B cell (primary cell): ENCODE measurements at regions not wholly inside any gene's neighbourhood (a gene's known extent, or its start where the extent isn't known, plus 50 kb on each side); places are given as distances from the start of the nearest gene placed in this dataset.

Source experiments
- ATAC-seq: fragments of 200-7000 bp; cut with Tn5 transposase; one replicate; pipeline ENCODE4 v1.10.0; 2021; ENCODE audit warnings: low read depth, mild to moderate bottlenecking, moderate number of reproducible peaks, moderate library complexity
- CTCF ChIA-PET: fragments of 350-600 bp; sonication (Branson Sonifier 250); formaldehyde crosslinking; loops from one replicate; lab custom pipeline; 2021; ENCODE audit warnings: antibody characterized with exemption, inconsistent platforms; lab: Charles Lee
- POLR2A ChIA-PET: fragments of 350-600 bp; sonication (Branson Sonifier 250); formaldehyde crosslinking; loops from one replicate; lab custom pipeline; 2021; ENCODE audit warnings: antibody characterized with exemption; lab: Charles Lee
- DNase-seq: peaks from one replicate; pipeline ENCODE4 v3.0.0; 2013
- H2AFZ ChIP-seq: 2 replicates; pipeline ENCODE4 v1.6.1; 2012; ENCODE audit warnings: mild to moderate bottlenecking, low read depth, low read length; ENCODE audit not compliant: insufficient read depth, poor library complexity, severe bottlenecking
- H3K27ac ChIP-seq, 2 donors: 1 replicate in 1 of 2; 2 replicates in 1 of 2; pipeline ENCODE4 v1.5.1; 2012 to 2013; ENCODE audit warnings: low read length in 2 of 2, mild to moderate bottlenecking in 2 of 2, moderate library complexity in 1 of 2
- H3K27me3 ChIP-seq, 4 experiments: fragments of 200-600 bp in 1 of 4; sonication (generic) in 1 of 4; replicated peaks in 1 of 4; 1 replicate in 2 of 4; 2 replicates in 2 of 4; pipeline versions ENCODE4 v1.6.1 to v1.7.0; 2013 to 2016; ENCODE audit warnings: low read length in 3 of 4, mild to moderate bottlenecking in 2 of 4, mixed read lengths in 1 of 4, moderate library complexity in 1 of 4; ENCODE audit not compliant: insufficient read depth in 4 of 4, control insufficient read depth in 3 of 4; ENCODE audit errors: control extremely low read depth in 1 of 4
- H3K36me3 ChIP-seq, 2 experiments: replicated peaks in 1 of 2; 1 replicate in 1 of 2; 2 replicates in 1 of 2; pipeline versions ENCODE4 v1.6.1 to v1.7.1; 2013; ENCODE audit warnings: low read length in 1 of 2; ENCODE audit not compliant: insufficient read depth in 2 of 2, control insufficient read depth in 1 of 2; ENCODE audit errors: control extremely low read depth in 1 of 2, extremely low read depth in 1 of 2
- H3K4me1 ChIP-seq, 2 donors: fragments of 200-600 bp in 1 of 2; sonication (generic) in 1 of 2; 1 replicate in 1 of 2; 2 replicates in 1 of 2; pipeline versions ENCODE4 v1.5.1 to v1.6.1; 2013 to 2017; ENCODE audit warnings: low read length in 2 of 2; ENCODE audit not compliant: control insufficient read depth in 2 of 2, insufficient read depth in 2 of 2
- H3K4me2 ChIP-seq: replicated peaks from 2 replicates; pipeline ENCODE3; 2012; ENCODE audit warnings: mild to moderate bottlenecking, low read depth, low read length; ENCODE audit not compliant: poor library complexity, severe bottlenecking
- H3K4me3 ChIP-seq, 5 experiments: fragments of 200-600 bp in 1 of 5; sonication (generic) in 1 of 5; 1 replicate in 3 of 5; 2 replicates in 2 of 5; pipeline versions ENCODE4 v1.5.1 to v1.7.0; 2011 to 2016; ENCODE audit warnings: low read length in 4 of 5, mild to moderate bottlenecking in 4 of 5, low read depth in 2 of 5, control low read depth in 1 of 5, moderate library complexity in 1 of 5; ENCODE audit not compliant: insufficient read depth in 1 of 5; ENCODE audit errors: control extremely low read depth in 1 of 5, extremely low read depth in 1 of 5
- H3K79me2 ChIP-seq: fragments of 200-600 bp; sonication (generic); one replicate; pipeline ENCODE4 v1.6.0; 2016; ENCODE audit warnings: low read length; ENCODE audit not compliant: control insufficient read depth, insufficient read depth
- H3K9ac ChIP-seq: fragments of 200-600 bp; sonication (generic); 2 replicates; pipeline ENCODE4 v1.6.1; 2017; ENCODE audit warnings: mild to moderate bottlenecking, low read length, moderate library complexity
- H3K9me3 ChIP-seq, 3 donors: one replicate each; pipeline versions ENCODE4 v1.6.1 to v1.7.1; 2013; ENCODE audit warnings: low read length in 2 of 3; ENCODE audit not compliant: control insufficient read depth in 2 of 3, insufficient read depth in 1 of 3; ENCODE audit errors: control extremely low read depth in 1 of 3
- H4K20me1 ChIP-seq: 2 replicates; pipeline ENCODE4 v1.6.0; 2012; ENCODE audit warnings: mild to moderate bottlenecking, low read length; ENCODE audit not compliant: insufficient read depth, control insufficient read depth, poor library complexity, severe bottlenecking
- H3K27ac Mint-ChIP-seq: one replicate; pipeline ENCODE4 v1.8.0; 2021; ENCODE audit warnings: mixed read lengths
- H3K27me3 Mint-ChIP-seq: one replicate; pipeline ENCODE4 v1.8.0; 2021; ENCODE audit warnings: mixed read lengths
- H3K4me1 Mint-ChIP-seq: one replicate; pipeline ENCODE4 v1.8.0; 2021; ENCODE audit warnings: mixed read lengths
- H3K4me3 Mint-ChIP-seq: one replicate; pipeline ENCODE4 v1.8.0; 2021; ENCODE audit warnings: mixed read lengths
- H3K9me3 Mint-ChIP-seq: one replicate; pipeline ENCODE4 v1.8.0; 2022; ENCODE audit warnings: mixed read lengths; ENCODE audit not compliant: insufficient read depth
- EZH2 ChIP-seq: IDR thresholded peaks from 2 replicates; pipeline ENCODE4 v1.6.1; 2012; ENCODE audit warnings: borderline replicate concordance, low read depth, mild to moderate bottlenecking, moderate library complexity, low read length; ENCODE audit not compliant: insufficient read depth, poor library complexity, severe bottlenecking
- WGBS: methylation state at CpG from one replicate; pipeline ENCODE4 v1.1.5; 2013; ENCODE audit warnings: missing lambda C conversion rate; ENCODE audit not compliant: insufficient coverage; 5-methylcytosine and 5-hydroxymethylcytosine counted together
- intact Hi-C: fragments of 100-400 bp; cut with micrococcal nuclease; formaldehyde crosslinking; loops from one replicate; pipeline ENCODE4 v1.10.0; 2022
- TF ChIP-seq, protein P1 (sequence below): fragments of 200-600 bp; IDR thresholded peaks from one replicate; pipeline ENCODE4 v1.8.0; 2022; ENCODE audit warnings: antibody characterized with exemption, mild to moderate bottlenecking

DNA sequence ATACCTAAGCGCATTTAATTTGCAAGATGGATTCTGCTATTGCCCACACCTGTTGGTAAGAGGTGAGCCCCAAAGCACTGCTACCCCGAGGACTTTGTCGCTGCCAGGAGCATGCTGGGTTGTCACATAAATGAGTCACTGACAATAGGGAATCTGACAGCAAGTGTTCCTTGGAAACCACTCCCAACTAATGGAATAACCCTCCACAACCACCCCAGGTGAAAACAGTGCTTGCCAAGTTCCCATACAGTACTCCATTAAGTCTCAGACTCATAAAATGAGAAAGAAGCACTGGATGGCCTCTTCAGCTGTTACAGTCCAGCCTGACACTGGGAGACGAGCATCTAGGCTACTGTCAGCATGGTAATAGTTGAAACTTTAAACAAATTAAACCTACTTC lies 108.6 kb downstream of the EFNB2 start:
- CTCF ChIA-PET, result no interaction called here
- H3K9me3 Mint-ChIP-seq, result no peaks in the 10 kb centered on the region
- Histone ChIP-seq H3K4me3 (no peak overlapping the region), H3K9me3 (peaks cover 0 to 6% (median 0%) of the 10 kb centered on the region in 3 donors), H3K4me1 (no peaks in the 10 kb centered on the region), H3K9ac (no peak overlapping the region), H3K79me2 (no peaks in the 10 kb centered on the region), H3K4me2 (no peak overlapping the region), H2AFZ (no peak overlapping the region), H3K27me3 (no peaks in the 10 kb centered on the region), H3K27ac (no peak overlapping the region), H4K20me1 (no peaks in the 10 kb centered on the region), H3K36me3 (no peaks in the 10 kb centered on the region)
- POLR2A ChIA-PET, result no interaction called here
- intact Hi-C loops, result no loop called here
- H3K27ac Mint-ChIP-seq, result no peak overlapping the region
- ATAC-seq (no peak), DNase-seq (no peak)
- H3K4me3 Mint-ChIP-seq, result no peak overlapping the region
- H3K27me3 Mint-ChIP-seq, result peaks cover 4% of the 10 kb centered on the region
- H3K4me1 Mint-ChIP-seq, result no peaks in the 10 kb centered on the region
- TF ChIP-seq, protein P1, sequence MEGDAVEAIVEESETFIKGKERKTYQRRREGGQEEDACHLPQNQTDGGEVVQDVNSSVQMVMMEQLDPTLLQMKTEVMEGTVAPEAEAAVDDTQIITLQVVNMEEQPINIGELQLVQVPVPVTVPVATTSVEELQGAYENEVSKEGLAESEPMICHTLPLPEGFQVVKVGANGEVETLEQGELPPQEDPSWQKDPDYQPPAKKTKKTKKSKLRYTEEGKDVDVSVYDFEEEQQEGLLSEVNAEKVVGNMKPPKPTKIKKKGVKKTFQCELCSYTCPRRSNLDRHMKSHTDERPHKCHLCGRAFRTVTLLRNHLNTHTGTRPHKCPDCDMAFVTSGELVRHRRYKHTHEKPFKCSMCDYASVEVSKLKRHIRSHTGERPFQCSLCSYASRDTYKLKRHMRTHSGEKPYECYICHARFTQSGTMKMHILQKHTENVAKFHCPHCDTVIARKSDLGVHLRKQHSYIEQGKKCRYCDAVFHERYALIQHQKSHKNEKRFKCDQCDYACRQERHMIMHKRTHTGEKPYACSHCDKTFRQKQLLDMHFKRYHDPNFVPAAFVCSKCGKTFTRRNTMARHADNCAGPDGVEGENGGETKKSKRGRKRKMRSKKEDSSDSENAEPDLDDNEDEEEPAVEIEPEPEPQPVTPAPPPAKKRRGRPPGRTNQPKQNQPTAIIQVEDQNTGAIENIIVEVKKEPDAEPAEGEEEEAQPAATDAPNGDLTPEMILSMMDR, result no peak
- no peak for TF ChIP-seq EZH2
- 92% methylated on average over 4 of the region's 4 CpGs for WGBS

DNA sequence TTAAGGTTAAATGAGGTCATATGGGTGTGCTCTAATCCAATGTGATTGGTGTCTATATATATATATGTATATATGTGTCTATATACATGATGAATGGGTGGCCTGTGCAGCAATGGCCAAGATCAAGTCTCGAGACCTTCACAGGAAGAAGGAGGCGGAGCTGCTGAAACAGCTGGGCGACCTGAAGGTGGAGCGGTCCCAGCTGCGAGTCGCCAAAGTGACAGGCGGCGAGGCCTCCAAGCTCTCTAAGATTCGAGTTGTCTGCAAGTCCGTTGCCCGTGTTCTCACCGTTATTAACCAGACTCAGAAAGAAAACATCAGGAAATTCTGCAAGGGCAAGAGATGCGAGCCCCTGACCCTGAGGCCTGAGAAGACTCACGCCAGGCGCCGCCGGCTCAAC lies 109.8 kb downstream of the EFNB2 start:
- ChIA-PET CTCF (no interaction called here), POLR2A (no interaction called here)
- H3K27me3 ChIP-seq, result no peaks in the 10 kb centered on the region

More for the DNA sequence above, 109.8 kb downstream of the EFNB2 start:
- H3K9me3 Mint-ChIP-seq, result no peaks in the 10 kb centered on the region
- H3K4me1 Mint-ChIP-seq, result no peaks in the 10 kb centered on the region
- 94% methylated on average over 17 of the region's 17 CpGs for WGBS
- no peak for TF ChIP-seq EZH2
- TF ChIP-seq, protein P1, result no peak
- no peak for DNase-seq
- intact Hi-C loops, result no loop called here
- no peak overlapping the region for H3K27ac Mint-ChIP-seq
- no peak overlapping the region for H3K4me3 ChIP-seq
- H4K20me1 ChIP-seq, result no peaks in the 10 kb centered on the region
- H3K36me3 ChIP-seq, result no peaks in the 10 kb centered on the region
- no peak overlapping the region for H3K4me3 Mint-ChIP-seq
- no peak overlapping the region for H2AFZ ChIP-seq
- no peak overlapping the region for H3K27ac ChIP-seq
- no peaks in the 10 kb centered on the region for H3K79me2 ChIP-seq
- no peaks in the 10 kb centered on the region for H3K4me1 ChIP-seq
- H3K4me2 ChIP-seq, result no peak overlapping the region
- no peak overlapping the region for H3K9ac ChIP-seq
- H3K9me3 ChIP-seq, result peaks cover 0 to 6% (median 0%) of the 10 kb centered on the region in 3 donors
- no peak for ATAC-seq
- H3K27me3 Mint-ChIP-seq, result peaks cover 4% of the 10 kb centered on the region
